HFFc6 (cell line): ENCODE measurements at regions not wholly inside any gene's neighbourhood (a gene's known extent, or its start where the extent isn't known, plus 50 kb on each side); places are given as distances from the start of the nearest gene placed in this dataset.

Experiments
- DNase-seq: peaks from one replicate; pipeline ENCODE4 v3.0.0-alpha.2; 2018
- H3K27ac Mint-ChIP-seq: 2 replicates; pipeline ENCODE4 v1.8.0; 2020; ENCODE audit warnings: mild to moderate bottlenecking, mixed read lengths
- H3K27me3 Mint-ChIP-seq: 2 replicates; pipeline ENCODE4 v1.8.0; 2021; ENCODE audit warnings: mild to moderate bottlenecking, moderate library complexity, mixed read lengths; ENCODE audit not compliant: insufficient read depth
- H3K36me3 Mint-ChIP-seq: 2 replicates; pipeline ENCODE4 v1.8.0; 2021; ENCODE audit warnings: low read depth, mixed read lengths
- H3K4me1 Mint-ChIP-seq: 2 replicates; pipeline ENCODE4 v1.8.0; 2020; ENCODE audit warnings: low read depth, mixed read lengths
- H3K4me3 Mint-ChIP-seq: 2 replicates; pipeline ENCODE4 v1.8.0; 2020; ENCODE audit warnings: mild to moderate bottlenecking, moderate library complexity, mixed read lengths
- H3K9me3 Mint-ChIP-seq: 2 replicates; pipeline ENCODE4 v1.8.0; 2020; ENCODE audit warnings: mild to moderate bottlenecking, mixed read lengths
- CTCF ChIP-seq: fragments of 200-600 bp; sonication (generic); IDR thresholded peaks from 2 replicates; pipeline ENCODE4 v1.5.0; 2021; ENCODE audit warnings: antibody characterized with exemption, mild to moderate bottlenecking

GRCh38 chr9:80125731-80126264, 554.0 kb downstream of the TLE4 start:
- Mint-ChIP-seq H3K9me3 (no peaks in the 10 kb centered on the region), H3K36me3 (no peaks in the 10 kb centered on the region), H3K27ac (no peak overlapping the region), H3K27me3 (no peaks in the 10 kb centered on the region), H3K4me3 (no peak overlapping the region), H3K4me1 (no peaks in the 10 kb centered on the region)
- DNase-seq, result no peak
- TF ChIP-seq CTCF, result no peak

DNA sequence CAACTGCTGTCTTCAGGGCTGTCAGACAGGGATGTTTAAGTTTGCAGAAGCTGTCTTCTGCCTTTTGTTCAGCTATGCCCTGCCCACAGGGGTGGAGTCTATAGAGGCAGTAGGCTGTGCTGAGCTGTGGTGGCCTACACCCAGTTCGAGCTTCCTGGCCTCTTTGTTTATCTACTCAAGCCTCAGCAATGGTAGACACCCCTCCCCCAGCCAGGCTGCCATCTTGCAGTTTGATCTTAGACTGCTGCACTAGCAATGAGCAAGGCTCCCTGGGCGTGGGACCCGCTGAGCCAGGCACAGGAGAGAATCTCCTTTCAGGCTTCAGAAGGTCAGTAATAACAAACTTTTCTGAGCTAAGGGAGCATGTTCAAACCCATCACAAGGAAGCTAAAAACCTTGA, 545.3 kb downstream of the TLE4 start:
- Mint-ChIP-seq H3K36me3 (no peaks in the 10 kb centered on the region), H3K9me3 (peaks cover 5% of the 10 kb centered on the region; the same call in 1 of the 2 replicates), H3K27ac (no peak overlapping the region), H3K4me1 (no peaks in the 10 kb centered on the region), H3K27me3 (no peaks in the 10 kb centered on the region), H3K4me3 (no peak overlapping the region)
- TF ChIP-seq CTCF, result no peak
- DNase-seq, result no peak

DNA sequence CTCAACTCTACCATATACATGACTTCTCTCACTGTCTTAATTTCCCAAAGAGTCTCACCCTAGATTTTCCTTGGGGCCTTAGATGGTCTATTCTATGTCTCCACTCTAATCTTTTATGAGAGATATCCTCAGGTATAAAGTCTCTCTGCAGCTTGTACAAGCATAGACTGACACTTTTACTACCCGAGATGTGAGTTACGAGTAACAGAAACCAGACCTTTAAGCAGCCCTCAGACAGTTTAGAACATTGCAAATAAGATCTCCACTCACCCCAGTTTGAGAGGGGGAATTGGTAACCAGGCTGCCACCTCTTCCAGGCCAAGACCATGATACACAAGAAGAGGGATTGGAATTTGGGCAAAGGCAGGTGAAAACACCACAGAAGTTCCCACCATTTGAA, 542.5 kb downstream of the TLE4 start:
- Mint-ChIP-seq H3K36me3 (no peaks in the 10 kb centered on the region), H3K27ac (no peak overlapping the region)

GRCh38 chr9:80107931-80108660, 536.3 kb downstream of the TLE4 start:
- H3K4me1 Mint-ChIP-seq, result no peaks in the 10 kb centered on the region
- H3K36me3 Mint-ChIP-seq, result no peaks in the 10 kb centered on the region

More for the DNA sequence above, 542.5 kb downstream of the TLE4 start:
- no peak for DNase-seq
- no peak overlapping the region for H3K4me3 Mint-ChIP-seq
- H3K27me3 Mint-ChIP-seq, result no peaks in the 10 kb centered on the region
- H3K9me3 Mint-ChIP-seq, result peaks cover 5% of the 10 kb centered on the region; the same call in 1 of the 2 replicates
- TF ChIP-seq CTCF, result no peak
- no peaks in the 10 kb centered on the region for H3K4me1 Mint-ChIP-seq

GRCh38 chr9:80097476-80097875, 525.7 kb downstream of the TLE4 start:
- Mint-ChIP-seq H3K4me3 (no peak overlapping the region), H3K36me3 (no peaks in the 10 kb centered on the region), H3K27ac (no peak overlapping the region), H3K9me3 (no peaks in the 10 kb centered on the region), H3K27me3 (peaks cover 6% of the 10 kb centered on the region; the same call in 1 of the 2 replicates), H3K4me1 (no peaks in the 10 kb centered on the region)
- no peak for TF ChIP-seq CTCF
- DNase-seq, result no peak

More at GRCh38 chr9:80107931-80108660, 536.3 kb downstream of the TLE4 start:
- no peak for TF ChIP-seq CTCF
- H3K4me3 Mint-ChIP-seq, result no peak overlapping the region
- no peaks in the 10 kb centered on the region for H3K9me3 Mint-ChIP-seq
- H3K27me3 Mint-ChIP-seq, result peaks cover 2% of the 10 kb centered on the region; the same call in 1 of the 2 replicates
- H3K27ac Mint-ChIP-seq, result no peak overlapping the region
- DNase-seq, result no peak
